ENCODE measurements at regions not wholly inside any gene's neighbourhood (a gene's known extent, or its start where the extent isn't known, plus 50 kb on each side); places are given as distances from the start of the nearest gene placed in this dataset.
A peak's percentile ranks its signal among the peaks of the same experiment; 100 is the strongest.

- no peak for DNase-seq
These were observed 999.5 kb upstream of the PABPC4L start for GRCh38 chr4:135201081-135201480.

- DNase-seq, result no peak
These were observed 996.1 kb upstream of the PABPC4L start for GRCh38 chr4:135197641-135198040.

GRCh38 chr4:135194477-135194876 lies 992.9 kb upstream of the PABPC4L start:
- DNase-seq, result no peak

GRCh38 chr4:135192751-135193535 lies 991.4 kb upstream of the PABPC4L start:
- DNase-seq, result no peak

- no peak for DNase-seq
These were observed 990.0 kb upstream of the PABPC4L start for GRCh38 chr4:135191596-135191995.

GRCh38 chr4:135186002-135186401 lies 984.4 kb upstream of the PABPC4L start:
- DNase-seq, result no peak

GRCh38 chr4:135185256-135185655 lies 983.7 kb upstream of the PABPC4L start:
- DNase-seq, result no peak

GRCh38 chr4:135184715-135185114 lies 983.1 kb upstream of the PABPC4L start:
- DNase-seq, result no peak

- DNase-seq, result no peak
These were observed 975.7 kb upstream of the PABPC4L start for GRCh38 chr4:135177321-135177720.

- no peak for DNase-seq
These were observed 965.1 kb upstream of the PABPC4L start for GRCh38 chr4:135166661-135167060.

- DNase-seq, result no peak
These were observed 963.0 kb upstream of the PABPC4L start for GRCh38 chr4:135164601-135165000.

GRCh38 chr4:135144498-135144897 lies 942.9 kb upstream of the PABPC4L start:
- DNase-seq, result no peak

- DNase-seq, result no peak
These were observed 922.6 kb upstream of the PABPC4L start for GRCh38 chr4:135124196-135124595.

- DNase-seq, result no peak
These were observed 922.0 kb upstream of the PABPC4L start for GRCh38 chr4:135123632-135124031.

GRCh38 chr4:135122457-135122856 lies 920.9 kb upstream of the PABPC4L start:
- DNase-seq, result peak; percentile 20

GRCh38 chr4:135120195-135120594 lies 918.6 kb upstream of the PABPC4L start:
- peak; percentile 10 for DNase-seq

GRCh38 chr4:135114079-135114478 lies 912.5 kb upstream of the PABPC4L start:
- DNase-seq, result no peak

- no peak for DNase-seq
These were observed 896.5 kb upstream of the PABPC4L start for GRCh38 chr4:135098061-135098460.

- no peak for DNase-seq
These were observed 871.8 kb upstream of the PABPC4L start for GRCh38 chr4:135073389-135073788.

- no peak for DNase-seq
These were observed 871.0 kb upstream of the PABPC4L start for GRCh38 chr4:135072553-135072952.

GRCh38 chr4:135065366-135065765 lies 863.8 kb upstream of the PABPC4L start:
- DNase-seq, result no peak

GRCh38 chr4:135050086-135050717 lies 848.6 kb upstream of the PABPC4L start:
- peak; percentile 62 for DNase-seq

- DNase-seq, result no peak
These were observed 831.1 kb upstream of the PABPC4L start for GRCh38 chr4:135032670-135033069.

- DNase-seq, result no peak
These were observed 814.2 kb upstream of the PABPC4L start for GRCh38 chr4:135015771-135016170.

- DNase-seq, result no peak
These were observed 805.8 kb upstream of the PABPC4L start for GRCh38 chr4:135007400-135007799.

Data from NCI-H748 treated with DMSO at 0.1 percent for 48 hours (cell line).